Smooth muscle cell (in vitro differentiated cells): ENCODE measurements at regions not wholly inside any gene's neighbourhood (a gene's known extent, or its start where the extent isn't known, plus 50 kb on each side); places are given as distances from the start of the nearest gene placed in this dataset.

Experiments used
- DNase-seq: peaks from one replicate; lab custom pipeline; 2025; ENCODE audit not compliant: unreplicated experiment; lab: John Stamatoyannopoulos, UW
- H2AFZ ChIP-seq: fragments of 200-600 bp; sonication (generic); 2 replicates; pipeline ENCODE4 v1.6.0; 2016; ENCODE audit warnings: antibody characterized with exemption, low read depth, mild to moderate bottlenecking
- H3F3A ChIP-seq: fragments of 200-600 bp; sonication (generic); 2 replicates; pipeline ENCODE4 v1.6.0; 2017; ENCODE audit warnings: antibody characterized with exemption, low read depth
- H3K27ac ChIP-seq: fragments of 200-600 bp; sonication (generic); 2 replicates; pipeline ENCODE4 v1.5.1; 2016; ENCODE audit warnings: low read depth, mild to moderate bottlenecking
- H3K27me3 ChIP-seq: fragments of 200-600 bp; sonication (generic); 2 replicates; pipeline ENCODE4 v1.6.1; 2016; ENCODE audit warnings: low read depth, mild to moderate bottlenecking
- H3K36me3 ChIP-seq: fragments of 200-600 bp; sonication (generic); 2 replicates; pipeline ENCODE4 v1.5.1; 2016; ENCODE audit warnings: low read depth
- H3K4me1 ChIP-seq: fragments of 200-600 bp; sonication (generic); 2 replicates; pipeline ENCODE4 v1.5.1; 2016; ENCODE audit warnings: low read depth
- H3K4me2 ChIP-seq: fragments of 200-600 bp; sonication (generic); 2 replicates; pipeline ENCODE4 v1.6.0; 2016; ENCODE audit warnings: mild to moderate bottlenecking
- H3K4me3 ChIP-seq: fragments of 200-600 bp; sonication (generic); 2 replicates; pipeline ENCODE4 v1.5.1; 2016; ENCODE audit warnings: mild to moderate bottlenecking
- H3K79me2 ChIP-seq: fragments of 200-600 bp; sonication (generic); 2 replicates; pipeline ENCODE4 v1.6.0; 2016; ENCODE audit warnings: low read depth, mild to moderate bottlenecking
- H3K9ac ChIP-seq: fragments of 200-600 bp; sonication (generic); 2 replicates; pipeline ENCODE4 v1.6.0; 2016; ENCODE audit warnings: low read depth
- H3K9me3 ChIP-seq: fragments of 200-600 bp; sonication (generic); replicated peaks from 2 replicates; pipeline ENCODE4 v1.5.1; 2016; ENCODE audit warnings: low read depth
- H4K20me1 ChIP-seq: fragments of 200-600 bp; sonication (generic); 2 replicates; pipeline ENCODE4 v1.6.0; 2016; ENCODE audit warnings: low read depth
- CTCF ChIP-seq: fragments of 200-600 bp; sonication (generic); IDR thresholded peaks from 2 replicates; pipeline ENCODE4 v1.5.1; 2017; ENCODE audit warnings: borderline replicate concordance, mild to moderate bottlenecking, antibody characterized with exemption; ENCODE audit not compliant: insufficient read depth, poor library complexity, severe bottlenecking
- WGBS: methylation state at CpG from one replicate; pipeline ENCODE4 v1.1.7; 2016; ENCODE audit warnings: low lambda C conversion rate; 5-methylcytosine and 5-hydroxymethylcytosine counted together

GRCh38 chr3:117305681-117306080 lies 596.1 kb downstream of the TUSC7 start:
- TF ChIP-seq CTCF: no peak
- no peaks in the 10 kb centered on the region for H3K4me1 ChIP-seq
- H4K20me1 ChIP-seq: no peaks in the 10 kb centered on the region
- no peak overlapping the region for H3K4me2 ChIP-seq
- no peaks in the 10 kb centered on the region for H3K9me3 ChIP-seq
- no peaks in the 10 kb centered on the region for H3K36me3 ChIP-seq
- H3F3A ChIP-seq: no peaks in the 10 kb centered on the region
- H3K27me3 ChIP-seq: no peaks in the 10 kb centered on the region
- no peak for DNase-seq
- WGBS: 74% methylated on average over 1 of the region's 1 CpG
- H3K4me3 ChIP-seq: no peak overlapping the region
- H3K27ac ChIP-seq: no peak overlapping the region
- H3K9ac ChIP-seq: no peak overlapping the region
- no peaks in the 10 kb centered on the region for H3K79me2 ChIP-seq
- H2AFZ ChIP-seq: no peak overlapping the region

- Histone ChIP-seq H2AFZ (no peak overlapping the region), H3K36me3 (no peaks in the 10 kb centered on the region), H3K79me2 (no peaks in the 10 kb centered on the region), H3K4me2 (no peak overlapping the region), H3F3A (no peaks in the 10 kb centered on the region), H3K27me3 (no peaks in the 10 kb centered on the region), H3K27ac (no peak overlapping the region), H4K20me1 (no peaks in the 10 kb centered on the region), H3K9me3 (no peaks in the 10 kb centered on the region), H3K4me1 (no peaks in the 10 kb centered on the region), H3K4me3 (no peak overlapping the region), H3K9ac (no peak overlapping the region)
- WGBS: 100% methylated on average over 1 of the region's 1 CpG
- no peak for TF ChIP-seq CTCF
- DNase-seq: no peak
Measured at GRCh38 chr3:117306299-117306698, 596.7 kb downstream of the TUSC7 start.

GRCh38 chr3:117308353-117308752 lies 598.8 kb downstream of the TUSC7 start:
- Histone ChIP-seq H3F3A (no peaks in the 10 kb centered on the region), H3K9ac (no peak overlapping the region), H3K9me3 (no peaks in the 10 kb centered on the region), H3K4me1 (no peaks in the 10 kb centered on the region), H4K20me1 (no peaks in the 10 kb centered on the region), H3K27me3 (no peaks in the 10 kb centered on the region), H2AFZ (no peak overlapping the region), H3K4me3 (no peak overlapping the region), H3K4me2 (no peak overlapping the region), H3K79me2 (no peaks in the 10 kb centered on the region), H3K36me3 (no peaks in the 10 kb centered on the region), H3K27ac (no peak overlapping the region)
- 88% methylated on average over 3 of the region's 3 CpGs for WGBS
- no peak for DNase-seq
- TF ChIP-seq CTCF: no peak

- no peaks in the 10 kb centered on the region for H4K20me1 ChIP-seq
- WGBS: 100% methylated on average over 1 of the region's 1 CpG
- no peaks in the 10 kb centered on the region for H3K27me3 ChIP-seq
- no peaks in the 10 kb centered on the region for H3K36me3 ChIP-seq
- no peaks in the 10 kb centered on the region for H3F3A ChIP-seq
- H3K79me2 ChIP-seq: no peaks in the 10 kb centered on the region
- no peaks in the 10 kb centered on the region for H3K4me1 ChIP-seq
- no peak overlapping the region for H2AFZ ChIP-seq
- H3K4me2 ChIP-seq: no peak overlapping the region
- no peak overlapping the region for H3K27ac ChIP-seq
- TF ChIP-seq CTCF: no peak
- H3K9me3 ChIP-seq: no peaks in the 10 kb centered on the region
- H3K9ac ChIP-seq: no peak overlapping the region
- no peak overlapping the region for H3K4me3 ChIP-seq
- DNase-seq: no peak
Measured at GRCh38 chr3:117308756-117309155, 599.2 kb downstream of the TUSC7 start.
